ENCODE measurements at regions not wholly inside any gene's neighbourhood (a gene's known extent, or its start where the extent isn't known, plus 50 kb on each side); places are given as distances from the start of the nearest gene placed in this dataset.
"Not testable (repeated sequence)": the region's sequence is repeated elsewhere in the genome, so short reads cannot be mapped to it uniquely, and the experiment has no call there.

GRCh38 chr1:30366911-30367310 lies 356.5 kb downstream of the MATN1 start:
- no peak for TF ChIP-seq JUND (IDR thresholded peaks at IDR 0.05; ENCODE audit: low read depth)
- DNase-seq (ENCODE audit: low read depth in 1 of 2, low spot score in 1 of 2), result no peak
- in situ Hi-C loops (cut with HindIII; ENCODE audit: low pct_unique_long_range_greater_than_20kb, low sequenced_read_pairs), result no loop called here

- TF ChIP-seq JUND (IDR thresholded peaks at IDR 0.05; ENCODE audit: low read depth), result no peak
- in situ Hi-C loops (cut with HindIII; ENCODE audit: low pct_unique_long_range_greater_than_20kb, low sequenced_read_pairs), result no loop called here
- no peak for DNase-seq (ENCODE audit: low read depth in 1 of 2, low spot score in 1 of 2)
Measured at GRCh38 chr1:30366199-30366598, 357.2 kb downstream of the MATN1 start.

DNA sequence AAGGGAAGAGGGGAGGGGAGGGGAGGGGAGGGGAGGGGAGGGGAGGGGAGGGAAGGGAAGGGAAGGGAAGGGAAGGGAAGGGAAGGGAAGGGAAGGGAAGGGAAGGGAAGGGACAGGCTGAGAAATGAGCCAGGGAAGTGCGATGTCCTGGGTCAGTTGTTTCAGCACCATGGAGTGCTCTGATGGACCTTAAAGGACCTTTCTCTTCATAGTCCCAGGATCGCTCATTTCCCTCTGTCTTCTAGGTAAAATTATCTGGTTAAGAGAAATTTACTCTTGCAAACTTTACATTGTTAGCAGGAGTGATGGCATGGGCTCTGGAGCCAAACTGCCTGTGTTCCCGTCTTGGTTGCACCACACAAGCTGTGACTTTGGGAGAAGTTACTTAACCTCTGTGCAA lies 357.8 kb downstream of the MATN1 start:
- TF ChIP-seq JUND (IDR thresholded peaks at IDR 0.05; ENCODE audit: low read depth), result no peak
- in situ Hi-C loops (cut with HindIII; ENCODE audit: low pct_unique_long_range_greater_than_20kb, low sequenced_read_pairs), result no loop called here
- DNase-seq (ENCODE audit: low read depth in 1 of 2, low spot score in 1 of 2), result no peak

GRCh38 chr1:30363031-30363430 lies 360.4 kb downstream of the MATN1 start:
- in situ Hi-C loops (cut with HindIII; ENCODE audit: low pct_unique_long_range_greater_than_20kb, low sequenced_read_pairs), result no loop called here
- TF ChIP-seq JUND (IDR thresholded peaks at IDR 0.05; ENCODE audit: low read depth), result no peak
- DNase-seq (ENCODE audit: low read depth in 1 of 2, low spot score in 1 of 2), result no peak

DNA sequence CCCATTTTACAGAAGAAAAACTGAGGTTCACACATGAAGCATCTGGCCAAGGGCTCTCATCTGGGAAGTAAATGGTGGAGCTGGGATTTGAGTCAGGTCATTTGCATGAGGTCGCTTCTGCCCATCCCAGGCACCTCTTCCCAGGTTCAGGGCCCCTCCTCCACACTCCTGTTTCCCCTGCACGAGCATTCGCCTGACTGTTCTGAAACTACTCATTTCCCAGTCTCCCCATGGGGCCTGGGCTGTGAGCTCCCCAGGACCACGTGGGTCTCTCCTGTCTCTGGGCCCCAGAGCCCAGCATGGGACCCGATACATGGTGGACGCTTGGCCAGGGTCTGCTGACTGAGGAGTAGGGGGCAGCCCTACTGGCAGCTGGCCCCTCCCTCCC lies 360.8 kb downstream of the MATN1 start:
- TF ChIP-seq JUND (IDR thresholded peaks at IDR 0.05; ENCODE audit: low read depth), result no peak
- in situ Hi-C loops (cut with HindIII; ENCODE audit: low pct_unique_long_range_greater_than_20kb, low sequenced_read_pairs), result no loop called here
- DNase-seq (ENCODE audit: low read depth in 1 of 2, low spot score in 1 of 2), result no peak

GRCh38 chr1:30361890-30362602 lies 361.3 kb downstream of the MATN1 start:
- DNase-seq (ENCODE audit: low read depth in 1 of 2, low spot score in 1 of 2); in situ Hi-C loops (cut with HindIII; ENCODE audit: low pct_unique_long_range_greater_than_20kb, low sequenced_read_pairs): not testable (repeated sequence)

DNA sequence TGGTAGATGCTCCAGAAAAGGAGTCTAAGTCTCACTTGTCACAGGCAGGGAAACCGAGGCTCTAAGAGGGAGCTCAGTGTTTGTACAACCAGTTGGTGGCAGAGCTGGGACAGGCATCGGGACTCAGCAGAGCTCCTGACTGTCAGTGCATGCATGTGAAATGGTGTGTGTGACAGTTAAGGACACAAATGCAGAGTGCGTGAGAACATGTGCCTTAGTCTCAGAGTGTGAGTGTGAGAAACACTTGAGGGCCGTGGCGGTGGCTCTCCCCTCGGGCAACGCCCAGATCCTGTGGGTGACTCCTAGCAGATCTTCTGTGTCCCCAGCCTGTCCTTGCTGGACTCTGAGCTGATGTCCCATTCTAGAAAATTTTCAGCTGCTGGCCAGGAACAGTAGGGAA lies 362.6 kb downstream of the MATN1 start:
- no peak for TF ChIP-seq JUND (IDR thresholded peaks at IDR 0.05; ENCODE audit: low read depth)
- in situ Hi-C loops (cut with HindIII; ENCODE audit: low pct_unique_long_range_greater_than_20kb, low sequenced_read_pairs), result no loop called here
- DNase-seq (ENCODE audit: low read depth in 1 of 2, low spot score in 1 of 2), result no peak

GRCh38 chr1:30360281-30360680 lies 363.1 kb downstream of the MATN1 start:
- no peak for DNase-seq (ENCODE audit: low read depth in 1 of 2, low spot score in 1 of 2)
- TF ChIP-seq JUND (IDR thresholded peaks at IDR 0.05; ENCODE audit: low read depth), result no peak
- in situ Hi-C loops (cut with HindIII; ENCODE audit: low pct_unique_long_range_greater_than_20kb, low sequenced_read_pairs), result no loop called here

DNA sequence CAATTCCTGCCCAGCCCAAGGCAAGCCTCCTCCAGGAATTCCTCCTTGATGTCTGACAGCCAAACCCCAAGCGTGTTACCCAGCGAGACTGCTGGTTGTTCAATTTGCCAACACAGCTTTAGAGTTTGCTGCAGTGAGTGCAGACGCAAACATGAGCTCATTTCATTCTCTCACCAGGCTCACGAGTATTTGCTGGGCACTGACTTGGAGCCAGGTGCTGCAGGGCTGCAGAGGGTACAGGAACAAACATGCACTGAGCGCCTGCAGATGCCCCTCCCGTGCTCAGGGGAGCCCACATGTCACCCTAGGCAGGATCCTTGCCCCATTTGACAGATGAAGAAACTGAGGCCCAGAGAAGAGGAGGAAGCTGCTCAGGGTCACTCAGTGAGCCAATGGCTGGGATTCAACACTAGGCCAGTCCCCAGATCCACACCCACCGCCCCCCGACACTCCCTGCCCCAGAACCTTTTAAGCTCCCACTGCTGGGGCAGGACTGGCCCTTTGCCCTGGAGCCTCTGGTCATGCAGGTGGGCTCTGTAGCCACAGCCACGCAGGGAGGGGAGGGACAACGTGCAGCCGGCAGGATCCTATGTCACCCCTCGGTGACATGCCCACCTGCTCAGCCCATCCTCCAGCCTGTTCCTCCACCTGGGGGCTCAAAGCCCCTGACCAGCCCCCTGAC lies 363.7 kb downstream of the MATN1 start:
- TF ChIP-seq JUND (IDR thresholded peaks at IDR 0.05; ENCODE audit: low read depth), result no peak
- DNase-seq (ENCODE audit: low read depth in 1 of 2, low spot score in 1 of 2), result no peak
- in situ Hi-C loops (cut with HindIII; ENCODE audit: low pct_unique_long_range_greater_than_20kb, low sequenced_read_pairs), result no loop called here

- in situ Hi-C loops (cut with HindIII; ENCODE audit: low pct_unique_long_range_greater_than_20kb, low sequenced_read_pairs), result no loop called here
- no peak for TF ChIP-seq JUND (IDR thresholded peaks at IDR 0.05; ENCODE audit: low read depth)
- DNase-seq (ENCODE audit: low read depth in 1 of 2, low spot score in 1 of 2), result no peak
Measured at GRCh38 chr1:30358500-30358899, 364.9 kb downstream of the MATN1 start.

DNA sequence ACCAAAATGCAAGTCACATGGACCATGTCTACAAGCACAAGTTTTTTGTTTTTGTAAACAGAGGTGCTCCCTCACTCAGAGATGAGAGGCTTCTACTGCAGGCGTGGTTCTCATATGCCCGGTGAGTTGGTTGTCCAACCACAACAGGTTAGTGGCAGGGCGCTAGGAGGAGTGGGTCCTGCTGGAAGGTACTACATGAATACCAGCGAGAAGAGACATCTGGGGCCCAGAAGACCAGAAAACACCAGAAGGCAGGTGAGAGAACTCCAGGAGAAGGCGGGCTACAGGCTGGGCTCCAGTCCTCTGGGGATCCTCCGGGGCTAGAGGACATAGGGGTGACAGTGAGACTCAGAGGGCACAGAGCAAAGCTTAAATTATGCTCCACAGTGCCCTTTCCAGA lies 366.5 kb downstream of the MATN1 start:
- in situ Hi-C loops (cut with HindIII; ENCODE audit: low pct_unique_long_range_greater_than_20kb, low sequenced_read_pairs), result no loop called here
- DNase-seq (ENCODE audit: low read depth in 1 of 2, low spot score in 1 of 2), result no peak
- no peak for TF ChIP-seq JUND (IDR thresholded peaks at IDR 0.05; ENCODE audit: low read depth)

DNA sequence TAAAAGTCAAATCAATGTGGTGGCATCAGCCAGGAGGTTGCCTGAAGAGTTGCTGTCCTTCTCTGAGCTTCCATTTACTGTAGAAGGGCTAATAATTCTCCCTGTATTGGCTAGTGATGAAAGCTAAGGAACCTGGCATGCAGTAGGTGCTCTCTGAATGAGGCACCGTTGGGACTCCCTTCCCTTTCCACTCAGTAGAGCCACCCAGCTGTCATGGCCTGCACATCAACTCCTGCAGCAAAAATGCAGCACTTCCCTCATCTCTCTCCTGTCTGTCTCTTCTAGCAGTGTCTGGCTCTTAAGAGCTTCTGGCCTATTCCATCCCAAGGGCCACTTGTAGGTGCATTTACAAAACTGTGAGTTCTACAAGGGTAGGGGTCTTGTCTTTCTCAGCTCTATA lies 369.0 kb downstream of the MATN1 start:
- in situ Hi-C loops (cut with HindIII; ENCODE audit: low pct_unique_long_range_greater_than_20kb, low sequenced_read_pairs), result no loop called here
- no peak for DNase-seq (ENCODE audit: low read depth in 1 of 2, low spot score in 1 of 2)
- TF ChIP-seq JUND (IDR thresholded peaks at IDR 0.05; ENCODE audit: low read depth), result no peak

DNA sequence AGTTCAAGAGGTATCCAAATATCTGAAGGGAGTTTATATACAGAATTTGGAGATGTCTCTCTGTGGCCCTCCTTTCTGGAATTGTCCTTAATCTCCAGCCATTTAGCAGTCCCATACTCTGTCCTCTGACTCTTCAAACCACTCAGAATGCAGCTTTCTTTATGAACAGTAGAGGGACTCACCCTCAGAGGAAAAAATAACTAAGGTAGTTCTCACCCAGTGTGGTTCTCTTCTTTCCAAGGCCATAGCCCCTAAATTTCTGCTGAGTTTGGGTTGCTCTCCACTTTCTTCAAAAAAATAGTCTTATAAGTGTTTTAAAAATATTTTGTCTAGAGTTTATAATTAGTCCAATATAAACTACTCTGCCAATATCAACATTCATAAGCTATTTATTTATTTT lies 369.7 kb downstream of the MATN1 start:
- no peak for TF ChIP-seq JUND (IDR thresholded peaks at IDR 0.05; ENCODE audit: low read depth)
- DNase-seq (ENCODE audit: low read depth in 1 of 2, low spot score in 1 of 2), result peak; percentile 6 to 13
- in situ Hi-C loops (cut with HindIII; ENCODE audit: low pct_unique_long_range_greater_than_20kb, low sequenced_read_pairs), result no loop called here

DNA sequence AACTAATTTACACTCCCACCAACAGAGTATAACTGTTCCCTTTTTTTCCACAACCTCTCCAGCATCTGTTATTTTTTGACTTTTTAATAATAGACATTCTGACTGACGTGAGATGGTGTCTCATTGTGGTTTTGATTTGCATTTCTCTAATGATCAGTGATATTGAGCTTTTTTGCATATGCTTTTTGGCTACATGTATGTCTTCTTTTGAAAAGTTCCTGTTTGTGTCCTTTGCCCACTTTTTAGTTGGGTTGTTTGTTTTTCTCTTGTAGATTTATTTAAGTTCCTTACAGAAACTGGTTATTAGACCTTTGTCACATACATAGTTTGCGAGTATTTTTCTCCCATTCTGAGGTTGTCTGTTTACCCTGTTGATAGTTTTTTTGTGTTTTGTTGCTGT lies 375.2 kb downstream of the MATN1 start:
- in situ Hi-C loops (cut with HindIII; ENCODE audit: low pct_unique_long_range_greater_than_20kb, low sequenced_read_pairs), result no loop called here
- no peak for DNase-seq (ENCODE audit: low read depth in 1 of 2, low spot score in 1 of 2)
- TF ChIP-seq JUND (IDR thresholded peaks at IDR 0.05; ENCODE audit: low read depth), result no peak

All from T47D (cell line).